Mesodermal cell (in vitro differentiated cells): ENCODE measurements at regions not wholly inside any gene's neighbourhood (a gene's known extent, or its start where the extent isn't known, plus 50 kb on each side); places are given as distances from the start of the nearest gene placed in this dataset.
"Not testable (repeated sequence)": the region's sequence is repeated elsewhere in the genome, so short reads cannot be mapped to it uniquely, and the experiment has no call there.

Experiments
- H3K27ac ChIP-seq: 2 replicates; pipeline ENCODE4 v1.7.0; 2013; ENCODE audit warnings: mild to moderate bottlenecking, low read depth, low read length, moderate library complexity; ENCODE audit not compliant: severe bottlenecking
- H3K36me3 ChIP-seq: 2 replicates; pipeline ENCODE4 v1.7.1; 2013; ENCODE audit warnings: mild to moderate bottlenecking, low read length, moderate library complexity; ENCODE audit not compliant: control insufficient read depth, insufficient read depth
- H3K4me1 ChIP-seq: one replicate; pipeline ENCODE4 v1.7.1; 2013; ENCODE audit warnings: mild to moderate bottlenecking, low read length; ENCODE audit not compliant: insufficient read depth, control insufficient read depth, poor library complexity, severe bottlenecking
- H3K4me3 ChIP-seq: 2 replicates; pipeline ENCODE4 v1.7.0; 2013; ENCODE audit warnings: low read length, control low read depth, mild to moderate bottlenecking; ENCODE audit not compliant: insufficient read depth, poor library complexity, severe bottlenecking; ENCODE audit errors: extremely low read depth
- H3K9me3 ChIP-seq: 2 replicates; pipeline ENCODE4 v1.7.1; 2013; ENCODE audit warnings: mild to moderate bottlenecking, low read length, moderate library complexity; ENCODE audit not compliant: control insufficient read depth
- WGBS, 2 experiments: methylation state at CpG; one replicate each; pipeline ENCODE4 v1.1.5; 2013; ENCODE audit warnings: missing lambda C conversion rate in 2 of 2; ENCODE audit not compliant: insufficient coverage in 2 of 2; 5-methylcytosine and 5-hydroxymethylcytosine counted together

DNA sequence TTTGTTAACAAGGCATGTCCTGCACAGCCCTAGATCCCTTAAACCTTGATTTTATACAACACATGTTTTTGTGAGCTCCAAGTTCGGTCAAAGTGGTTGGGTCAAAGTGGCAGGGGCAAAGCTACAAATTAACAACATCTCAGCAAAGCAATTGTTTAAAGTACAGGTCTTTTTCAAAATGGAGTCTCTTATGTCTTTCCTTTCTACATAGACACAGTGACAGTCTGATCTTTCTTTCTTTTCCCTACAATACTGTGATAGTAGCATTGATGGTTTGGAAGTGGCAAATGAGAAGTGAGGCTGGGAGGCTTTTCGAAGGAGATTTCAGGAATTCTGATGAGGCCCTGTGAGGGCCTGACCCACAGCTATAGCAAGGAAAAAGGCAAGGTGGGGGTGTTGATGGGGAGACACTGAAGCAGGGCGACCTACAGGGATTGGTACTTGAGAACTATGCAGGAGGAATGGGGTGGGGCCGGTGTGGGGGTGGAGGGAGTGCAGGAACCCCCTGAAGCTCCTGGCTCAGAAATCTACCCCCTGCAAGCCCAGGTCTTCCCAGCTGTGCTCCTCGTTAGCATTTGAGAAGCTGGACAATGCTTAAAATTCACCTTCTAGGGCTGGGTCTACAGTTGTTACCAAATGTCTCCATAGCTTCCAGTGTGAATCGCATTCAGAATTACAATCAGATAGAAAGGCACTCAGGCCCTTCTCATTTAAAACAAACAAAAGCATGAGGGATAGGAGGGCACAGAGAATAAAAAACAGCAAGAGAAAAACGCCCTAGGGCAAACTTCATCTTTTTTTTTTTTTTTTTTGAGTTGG, 102.6 kb upstream of the PPM1J start:
- peak overlapping the region; percentile 41 for H3K27ac ChIP-seq
- WGBS, 2 experiments, result 17 to 25% methylated on average over 6 of the region's 7 CpGs
- H3K4me3 ChIP-seq, result no peak overlapping the region
- H3K36me3 ChIP-seq, result no peaks in the 10 kb centered on the region
- H3K9me3 ChIP-seq, result no peaks in the 10 kb centered on the region
- H3K4me1 ChIP-seq, result peaks cover 17% of the 10 kb centered on the region

DNA sequence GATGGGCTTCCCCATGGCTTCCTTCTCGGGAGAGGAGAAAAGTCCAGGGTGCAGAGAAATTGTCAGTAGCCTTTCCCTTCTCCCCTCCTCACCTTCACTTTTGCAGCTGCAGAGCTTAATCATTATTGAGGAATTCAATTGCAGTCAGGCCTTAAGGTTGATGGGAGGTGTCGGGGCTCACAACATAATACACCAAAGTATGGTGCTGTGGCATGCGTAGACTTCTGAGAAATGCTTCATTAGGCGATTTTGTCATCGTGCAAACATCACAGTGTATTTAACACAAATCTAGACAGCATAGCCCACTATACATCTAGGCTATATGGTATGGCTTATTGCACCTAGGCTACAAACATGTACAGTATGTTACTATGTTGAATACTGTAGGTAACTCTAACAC, 100.2 kb upstream of the PPM1J start:
- 83 to 100% methylated on average over 1 of the region's 5 CpGs for WGBS, 2 experiments
- Histone ChIP-seq H3K9me3 (no peaks in the 10 kb centered on the region), H3K27ac (no peak overlapping the region), H3K4me3 (no peak overlapping the region), H3K4me1 (peaks cover 11% of the 10 kb centered on the region), H3K36me3 (no peaks in the 10 kb centered on the region)

DNA sequence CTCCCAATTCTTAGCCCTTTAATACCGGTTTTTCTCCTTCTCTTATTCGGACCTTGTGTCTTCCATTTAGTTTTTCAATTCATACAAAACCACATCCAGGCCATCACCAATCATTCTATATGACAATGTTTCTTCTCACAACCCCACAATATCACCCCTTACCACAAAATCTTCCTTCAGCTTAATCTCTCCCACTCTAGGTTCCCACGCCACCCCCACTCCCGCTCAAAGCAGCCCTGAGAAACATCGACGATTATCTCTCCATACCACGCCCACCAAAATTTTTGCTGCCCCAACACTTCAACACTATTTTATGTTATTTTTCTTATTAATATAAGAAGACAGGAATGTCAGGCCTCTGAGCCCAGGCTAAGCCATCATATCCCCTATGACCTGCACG, 99.5 kb upstream of the PPM1J start:
- not testable (repeated sequence) for H3K36me3 ChIP-seq, H3K4me3 ChIP-seq, H3K27ac ChIP-seq, H3K9me3 ChIP-seq
- peaks cover 11% of the 10 kb centered on the region for H3K4me1 ChIP-seq
- WGBS, 2 experiments, result 93 to 95% methylated on average over 4 to 6 of the region's 8 CpGs

DNA sequence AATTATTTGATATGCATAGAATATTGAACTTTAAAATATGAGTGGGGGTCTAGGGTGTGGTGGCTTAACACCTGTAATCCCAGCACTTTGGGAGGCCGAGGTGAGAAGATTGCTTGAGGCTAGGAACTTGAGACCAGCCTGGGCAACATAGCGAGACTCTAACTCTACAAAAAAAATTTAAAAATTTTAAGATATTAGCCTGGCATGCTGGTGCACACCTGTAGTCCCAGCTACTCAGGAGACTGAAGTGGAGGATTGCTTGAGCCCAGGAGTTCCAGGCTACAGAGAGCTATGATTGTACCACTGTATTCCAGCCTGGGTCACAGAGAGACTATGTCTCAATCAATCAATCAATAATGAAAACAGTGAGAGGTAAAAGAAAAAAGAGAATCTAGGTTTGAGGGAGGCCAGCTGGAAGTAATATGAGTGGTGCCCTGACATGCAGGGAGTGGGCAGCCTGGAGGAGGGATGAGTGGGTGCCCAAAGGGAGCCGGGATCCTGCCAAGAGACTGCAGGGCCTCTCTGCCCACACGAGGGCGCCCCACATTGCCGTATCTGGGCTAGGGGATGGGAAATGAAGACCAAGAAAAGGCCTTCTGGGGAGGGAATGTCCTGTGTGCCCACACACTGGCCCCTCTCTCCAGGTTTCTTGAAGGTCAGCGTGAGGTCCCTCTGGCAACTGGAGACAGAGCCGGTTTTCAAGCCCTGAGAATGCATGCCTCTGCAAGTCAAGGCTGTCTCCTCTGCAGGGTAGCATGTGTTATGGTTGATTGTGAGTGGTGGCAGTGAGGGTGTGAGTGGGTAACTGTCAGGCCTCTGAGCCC, 93.9 kb upstream of the PPM1J start:
- 0 to 20% methylated on average over 2 to 5 of the region's 8 CpGs for whole genome bisulfite sequencing, 2 experiments
- H3K27ac ChIP-seq, result no peak overlapping the region
- no peaks in the 10 kb centered on the region for H3K36me3 ChIP-seq
- no peak overlapping the region for H3K4me3 ChIP-seq
- peaks cover 6% of the 10 kb centered on the region for H3K4me1 ChIP-seq
- no peaks in the 10 kb centered on the region for H3K9me3 ChIP-seq

DNA sequence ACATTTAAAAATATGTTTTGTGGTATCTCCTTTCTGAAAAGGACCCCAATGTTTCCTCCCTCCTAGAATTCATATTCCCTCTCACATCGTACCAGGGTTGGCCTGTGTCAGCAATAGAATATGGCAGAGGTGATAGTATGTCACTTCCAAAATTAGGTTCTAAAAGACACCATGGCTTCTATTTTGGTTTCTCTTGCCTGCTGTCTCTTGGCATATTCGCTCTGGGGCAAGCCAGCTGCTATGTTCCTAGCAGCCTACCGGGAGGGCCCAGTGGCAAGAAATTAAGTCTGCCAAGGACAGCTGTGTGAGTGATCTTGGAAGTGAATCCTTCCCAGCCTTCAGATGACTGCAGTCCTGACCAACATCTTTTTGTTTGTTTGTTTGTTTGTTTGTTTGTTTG, 92.9 kb upstream of the PPM1J start:
- WGBS, 2 experiments, result 94% methylated on average over 2 of the region's 3 CpGs

DNA sequence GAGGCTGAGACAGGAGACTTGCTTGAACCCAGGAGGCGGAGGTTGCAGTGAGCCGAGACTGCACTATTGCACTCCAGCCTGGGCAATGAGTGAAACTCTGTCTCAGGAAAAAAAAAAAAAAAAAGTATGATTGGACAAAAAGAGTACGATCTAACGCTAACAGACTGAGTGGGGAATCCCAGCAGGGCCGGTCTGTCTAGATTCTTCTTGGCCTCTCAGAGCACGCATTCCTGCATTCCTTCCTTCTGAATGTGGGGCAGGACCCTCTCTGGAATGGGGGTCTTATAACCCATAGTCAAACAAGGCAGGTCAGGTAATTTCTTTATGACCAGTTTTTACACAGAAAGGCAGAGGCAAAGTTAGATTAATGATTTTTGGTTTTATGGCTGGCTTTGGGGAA, 92.0 kb upstream of the PPM1J start:
- no peak overlapping the region for H3K4me3 ChIP-seq
- 76 to 92% methylated on average over 5 to 6 of the region's 6 CpGs for WGBS, 2 experiments
- no peak overlapping the region for H3K27ac ChIP-seq
- no peaks in the 10 kb centered on the region for H3K9me3 ChIP-seq
- no peaks in the 10 kb centered on the region for H3K36me3 ChIP-seq
- peaks cover 8% of the 10 kb centered on the region for H3K4me1 ChIP-seq

More for the DNA sequence above, 92.9 kb upstream of the PPM1J start:
- H3K27ac ChIP-seq, result no peak overlapping the region
- H3K36me3 ChIP-seq, result no peaks in the 10 kb centered on the region
- H3K4me1 ChIP-seq, result peaks cover 8% of the 10 kb centered on the region
- H3K9me3 ChIP-seq, result no peaks in the 10 kb centered on the region
- no peak overlapping the region for H3K4me3 ChIP-seq

DNA sequence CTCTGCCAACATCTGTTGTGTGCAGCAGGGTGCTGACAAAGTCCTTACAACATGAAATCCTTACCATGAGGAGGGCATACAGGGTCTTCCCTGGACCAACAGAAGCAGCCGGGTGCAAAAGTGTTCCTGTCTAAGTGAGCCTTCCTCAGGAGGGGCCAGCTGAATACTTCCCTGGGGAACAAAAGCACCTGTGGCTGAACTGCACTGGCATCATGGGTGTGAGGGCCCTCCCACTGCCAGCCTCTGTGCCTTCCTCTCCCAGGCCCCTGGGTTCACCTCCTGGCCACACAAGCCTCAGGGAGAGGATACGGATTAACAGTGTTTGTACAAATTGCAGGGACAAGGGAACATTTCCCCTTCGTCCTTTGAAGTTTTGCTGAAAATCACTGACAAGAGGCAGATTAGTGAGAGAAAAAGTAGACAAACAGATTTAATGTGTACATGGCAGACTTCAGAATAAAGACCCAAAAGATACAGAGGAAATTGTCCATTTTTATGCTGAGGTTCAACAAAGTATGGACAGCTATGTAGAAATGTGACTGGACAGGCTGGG, 91.0 kb upstream of the PPM1J start:
- no peaks in the 10 kb centered on the region for H3K36me3 ChIP-seq
- H3K4me3 ChIP-seq, result no peak overlapping the region
- H3K9me3 ChIP-seq, result no peaks in the 10 kb centered on the region
- 90 to 100% methylated on average over 1 to 3 of the region's 3 CpGs for WGBS, 2 experiments
- H3K27ac ChIP-seq, result no peak overlapping the region
- H3K4me1 ChIP-seq, result peaks cover 8% of the 10 kb centered on the region

DNA sequence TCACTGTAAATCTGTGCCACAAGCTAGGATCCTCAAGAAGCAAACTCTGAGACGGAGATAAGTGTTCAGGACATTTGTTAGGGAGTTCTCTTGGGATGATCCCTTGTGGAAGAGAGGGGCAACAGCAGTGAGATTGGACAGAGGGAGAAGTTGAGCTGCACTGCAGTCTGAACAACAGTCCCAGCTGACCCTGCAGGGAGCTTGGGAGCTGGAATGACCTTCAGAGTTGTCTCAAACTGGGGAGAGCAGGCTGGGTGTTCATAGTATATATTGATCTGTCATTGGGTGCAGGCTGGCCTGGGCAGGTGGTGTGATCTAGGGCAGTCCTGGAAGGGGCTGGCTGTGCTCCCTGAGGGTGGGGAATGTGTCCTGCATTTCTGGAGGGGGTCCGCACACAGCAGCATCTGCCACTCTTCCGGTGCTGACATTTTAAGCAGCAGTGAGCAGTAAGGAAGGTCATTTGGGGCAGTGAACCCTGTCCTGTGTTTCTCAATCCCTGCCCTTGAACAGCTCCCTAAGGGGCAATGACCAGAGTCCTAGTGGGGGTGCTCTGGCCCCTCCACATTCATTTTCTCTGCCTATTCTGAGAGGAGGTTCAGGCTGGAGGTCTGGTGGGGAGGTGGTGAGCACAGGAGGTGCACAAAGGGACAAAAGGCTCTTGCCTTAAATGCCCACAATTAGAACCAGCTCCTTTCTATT, 90.2 kb upstream of the PPM1J start:
- H3K4me3 ChIP-seq, result no peak overlapping the region
- 96 to 100% methylated on average over 3 of the region's 3 CpGs for WGBS, 2 experiments
- no peak overlapping the region for H3K27ac ChIP-seq
- H3K4me1 ChIP-seq, result peaks cover 8% of the 10 kb centered on the region
- H3K9me3 ChIP-seq, result no peaks in the 10 kb centered on the region
- no peaks in the 10 kb centered on the region for H3K36me3 ChIP-seq

DNA sequence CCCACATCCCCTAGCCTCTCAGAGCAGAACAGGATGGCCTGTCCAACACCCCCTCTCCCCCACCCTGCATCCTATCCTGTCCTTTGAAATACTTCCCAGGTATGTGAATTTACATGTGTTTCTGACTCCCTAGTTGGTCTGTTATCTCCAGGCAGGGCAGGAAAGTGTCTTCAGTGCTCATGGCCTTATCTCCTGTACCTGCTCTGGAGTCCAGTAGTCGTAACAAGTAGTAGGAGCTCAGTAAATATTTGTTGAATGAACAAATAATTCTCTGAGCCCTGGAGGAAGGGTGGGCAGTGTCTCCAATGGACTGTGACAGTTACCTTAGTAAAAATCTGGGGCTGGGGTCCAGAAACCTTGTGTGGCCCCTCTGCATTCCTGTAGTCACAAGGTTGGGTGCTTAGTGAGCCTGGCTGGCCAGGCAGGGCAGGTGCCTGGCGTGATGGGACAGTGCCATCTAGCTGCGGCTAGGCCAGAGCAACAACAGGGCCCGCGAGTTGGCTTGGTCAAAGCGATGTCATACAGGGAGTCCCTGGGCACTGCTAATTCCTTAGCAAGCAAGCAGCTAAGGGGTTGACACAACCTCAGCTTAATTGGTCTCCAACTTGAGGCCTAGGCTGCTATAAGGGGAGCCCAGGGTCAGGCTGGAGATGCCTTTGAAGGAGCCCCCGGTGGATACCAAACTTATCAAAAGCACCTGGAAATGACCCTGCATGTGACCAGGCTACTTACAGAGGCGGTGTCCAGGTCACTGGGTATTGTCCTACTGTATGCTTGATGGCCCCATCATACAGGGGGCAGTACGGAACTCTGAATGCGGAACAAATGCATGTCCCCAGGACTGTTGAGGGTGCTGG, 89.0 kb upstream of the PPM1J start:
- Histone ChIP-seq H3K9me3 (no peaks in the 10 kb centered on the region), H3K4me3 (no peak overlapping the region), H3K27ac (no peak overlapping the region), H3K36me3 (no peaks in the 10 kb centered on the region), H3K4me1 (peaks cover 4% of the 10 kb centered on the region)
- 39 to 45% methylated on average over 9 to 10 of the region's 10 CpGs for WGBS, 2 experiments

DNA sequence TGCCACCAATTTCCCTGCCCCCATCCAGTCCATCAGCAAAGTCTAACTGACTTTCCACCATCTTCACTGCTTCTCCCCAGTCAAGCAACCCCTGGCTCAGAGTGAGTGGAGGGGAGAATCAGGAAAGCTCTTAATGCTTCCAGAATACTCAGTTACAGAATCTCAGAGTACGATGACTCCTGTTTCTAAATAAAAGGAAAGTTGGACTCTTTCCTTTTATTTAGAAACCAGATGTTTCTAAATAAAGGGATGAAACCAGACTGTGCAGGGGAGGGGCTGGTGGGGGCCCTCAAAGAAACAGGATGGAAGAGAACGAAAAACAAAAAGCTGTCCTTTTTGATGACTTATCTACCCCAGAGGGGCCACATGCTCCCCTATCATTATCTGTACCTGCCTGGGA, 85.2 kb upstream of the PPM1J start:
- Histone ChIP-seq H3K4me1 (peaks cover 4% of the 10 kb centered on the region), H3K4me3 (no peak overlapping the region), H3K9me3 (no peaks in the 10 kb centered on the region), H3K27ac (no peak overlapping the region), H3K36me3 (no peaks in the 10 kb centered on the region)
- WGBS, 2 experiments, result 83 to 100% methylated on average over 1 of the region's 2 CpGs
